GM08714 (cell line): ENCODE measurements at regions not wholly inside any gene's neighbourhood (a gene's known extent, or its start where the extent isn't known, plus 50 kb on each side); places are given as distances from the start of the nearest gene placed in this dataset.

Experiments used
- H3K4me3 ChIP-seq: fragments of 200-500 bp; sonication (Bioruptor generic); 2 replicates; pipeline ENCODE4 v1.5.1; 2014; ENCODE audit warnings: mild to moderate bottlenecking, low read length, inconsistent platforms
- ZNF274 ChIP-seq: IDR thresholded peaks from 2 replicates; pipeline ENCODE4 v1.6.1; 2012; ENCODE audit warnings: mild to moderate bottlenecking, low read depth, low read length

DNA sequence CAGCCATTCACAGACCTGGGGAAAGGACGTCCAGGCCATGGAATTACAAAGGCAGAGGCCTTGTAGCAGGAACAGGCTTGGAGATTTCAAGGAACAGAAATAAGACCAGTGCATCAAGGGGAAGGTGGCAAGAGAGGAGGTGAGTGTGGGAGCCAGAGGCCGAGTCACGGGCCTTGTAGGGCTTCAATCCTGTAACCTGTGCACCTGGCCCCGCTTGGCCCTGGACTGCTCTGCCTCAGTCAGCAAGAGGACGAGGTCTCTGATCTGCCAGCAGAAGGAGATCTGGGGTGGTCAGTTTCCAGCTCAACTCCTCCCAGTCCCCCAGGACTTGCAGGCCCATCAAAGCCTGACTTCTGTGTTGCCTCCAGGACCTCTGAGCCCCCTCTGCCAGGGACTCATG, 200.8 kb downstream of the VRK1 start:
- no peak overlapping the region for H3K4me3 ChIP-seq
- no peak for TF ChIP-seq ZNF274

DNA sequence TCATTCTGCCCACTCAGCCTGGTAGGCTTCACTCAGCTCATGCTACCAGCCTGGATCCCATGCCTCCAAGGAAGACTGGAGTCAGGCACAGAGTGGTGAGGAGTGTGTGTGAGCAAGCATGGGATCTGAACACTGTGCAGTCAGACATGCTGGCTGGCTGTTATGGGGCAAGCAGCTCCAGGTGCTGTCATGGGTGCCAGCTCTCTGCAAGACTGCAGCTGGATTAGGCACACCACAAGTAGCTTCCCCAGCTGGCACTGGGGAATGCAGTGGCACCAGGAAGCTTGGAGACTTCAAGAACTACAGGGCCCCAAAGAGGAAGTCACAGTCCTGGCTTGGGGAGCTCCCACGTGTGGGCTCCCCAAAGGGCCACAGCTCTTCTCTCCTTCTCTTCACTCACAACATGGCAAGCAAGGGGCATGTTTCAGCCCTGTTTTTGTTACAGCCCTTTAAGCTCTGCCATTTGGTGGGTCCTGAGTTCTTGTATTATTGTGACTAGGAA, 202.5 kb downstream of the VRK1 start:
- TF ChIP-seq ZNF274: no peak
- H3K4me3 ChIP-seq: no peak overlapping the region

DNA sequence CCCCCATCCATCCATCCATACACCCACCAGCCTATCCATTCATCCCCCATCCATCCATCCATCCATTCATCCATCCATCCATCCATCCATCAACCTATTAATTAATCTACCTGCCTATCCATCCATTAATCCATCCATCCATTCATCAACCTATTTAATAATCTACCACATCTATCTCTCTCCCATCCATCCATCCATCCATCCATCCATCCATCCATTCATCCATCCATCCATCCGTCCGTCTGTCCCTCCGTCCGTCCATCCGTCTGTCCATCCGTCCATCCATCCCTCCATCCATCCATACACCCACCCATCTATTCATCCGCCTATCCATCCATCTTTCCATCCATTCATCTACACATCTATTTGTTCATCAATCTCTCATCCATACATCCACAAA, 205.3 kb downstream of the VRK1 start:
- no peak for TF ChIP-seq ZNF274
- no peak overlapping the region for H3K4me3 ChIP-seq

DNA sequence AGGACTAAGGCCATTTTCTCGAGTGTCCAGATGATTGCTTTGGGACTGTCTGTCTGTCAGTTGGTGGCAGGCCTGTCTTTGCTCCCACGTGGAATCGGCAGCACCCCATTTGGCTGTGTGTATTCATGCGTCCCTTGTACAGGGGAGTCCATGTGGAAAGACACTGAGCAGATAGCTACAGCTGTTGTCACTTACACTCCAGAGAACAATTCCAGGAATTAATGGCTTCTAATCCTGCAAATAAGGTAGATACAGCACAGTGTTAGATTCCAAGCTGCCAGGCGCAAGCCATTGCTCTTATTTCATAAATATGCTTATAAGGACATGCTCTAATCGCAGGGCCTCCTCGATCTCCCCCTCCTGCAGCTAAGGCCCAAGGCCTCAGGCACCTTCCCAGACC, 208.8 kb downstream of the VRK1 start:
- no peak for TF ChIP-seq ZNF274
- no peak overlapping the region for H3K4me3 ChIP-seq

DNA sequence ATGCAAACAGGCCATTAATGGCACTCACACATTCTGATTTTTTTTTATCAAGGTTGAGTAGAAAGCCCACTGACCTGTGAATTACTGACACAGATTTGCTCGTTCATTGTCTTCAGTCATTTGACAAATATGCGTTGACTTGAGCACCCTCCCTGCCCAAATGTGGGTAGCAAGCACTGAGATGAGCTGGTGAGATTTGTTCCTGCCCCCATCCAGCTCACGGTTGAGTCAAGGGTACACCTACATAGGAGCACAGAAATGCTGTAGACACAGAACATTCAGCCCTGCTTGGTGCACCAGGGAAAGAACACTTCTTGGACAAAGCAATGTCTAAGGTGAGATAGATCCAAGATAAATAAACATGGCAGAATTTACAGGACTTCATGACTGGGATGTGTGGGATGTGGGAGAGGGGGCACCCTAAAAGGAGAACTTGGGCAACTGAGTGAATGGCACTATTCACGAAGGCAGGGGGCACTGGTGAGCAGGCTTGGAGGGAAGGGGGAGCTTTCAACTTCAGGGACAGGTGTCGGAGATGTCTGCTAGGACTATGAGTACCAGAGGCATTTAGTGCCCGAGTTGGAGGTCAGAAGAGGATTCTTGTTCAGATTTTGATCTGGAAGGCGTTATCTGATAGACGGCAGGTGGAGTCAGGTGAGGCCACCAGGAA, 213.4 kb downstream of the VRK1 start:
- H3K4me3 ChIP-seq: no peak overlapping the region
- no peak for TF ChIP-seq ZNF274

DNA sequence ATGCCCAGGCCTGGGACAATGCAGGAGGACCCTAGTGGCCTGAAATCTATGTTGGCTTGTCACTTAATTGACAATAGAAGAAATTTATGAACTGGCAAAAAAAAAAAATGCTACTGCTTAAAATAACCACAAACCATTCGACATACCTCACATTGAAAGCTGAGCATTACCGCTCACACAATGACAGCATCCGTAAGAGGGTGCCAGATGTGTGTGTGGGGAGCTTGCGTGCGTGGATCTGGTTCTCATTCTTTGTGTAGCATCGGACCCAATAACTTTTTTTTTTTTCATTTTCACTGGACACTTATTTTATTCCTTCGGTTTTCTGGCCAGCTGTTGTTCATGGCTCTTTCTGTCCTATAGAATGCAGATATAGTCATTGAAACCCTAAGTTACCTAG, 216.7 kb downstream of the VRK1 start:
- no peak for TF ChIP-seq ZNF274

DNA sequence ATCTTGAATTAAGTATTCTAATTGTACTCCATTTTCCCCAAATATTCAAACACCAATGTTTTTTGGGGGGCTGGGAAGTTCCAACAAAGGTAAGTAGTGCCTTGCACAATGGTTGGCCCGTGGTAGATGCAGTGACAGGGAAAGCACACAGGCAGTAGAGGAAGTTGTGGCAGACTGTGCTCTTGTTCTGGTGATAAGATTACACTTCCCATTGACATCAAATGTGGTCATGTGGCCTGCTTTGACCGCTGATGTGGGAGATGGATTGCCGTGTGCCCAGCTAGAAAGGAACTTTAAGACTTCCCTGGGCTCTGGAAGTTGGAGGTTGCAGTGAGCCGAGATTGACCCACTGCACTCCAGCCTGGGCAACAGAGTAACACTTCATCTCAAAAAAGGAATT, 223.8 kb downstream of the VRK1 start:
- no peak overlapping the region for H3K4me3 ChIP-seq
- no peak for TF ChIP-seq ZNF274

More for the DNA sequence above, 216.7 kb downstream of the VRK1 start:
- H3K4me3 ChIP-seq: no peak overlapping the region

DNA sequence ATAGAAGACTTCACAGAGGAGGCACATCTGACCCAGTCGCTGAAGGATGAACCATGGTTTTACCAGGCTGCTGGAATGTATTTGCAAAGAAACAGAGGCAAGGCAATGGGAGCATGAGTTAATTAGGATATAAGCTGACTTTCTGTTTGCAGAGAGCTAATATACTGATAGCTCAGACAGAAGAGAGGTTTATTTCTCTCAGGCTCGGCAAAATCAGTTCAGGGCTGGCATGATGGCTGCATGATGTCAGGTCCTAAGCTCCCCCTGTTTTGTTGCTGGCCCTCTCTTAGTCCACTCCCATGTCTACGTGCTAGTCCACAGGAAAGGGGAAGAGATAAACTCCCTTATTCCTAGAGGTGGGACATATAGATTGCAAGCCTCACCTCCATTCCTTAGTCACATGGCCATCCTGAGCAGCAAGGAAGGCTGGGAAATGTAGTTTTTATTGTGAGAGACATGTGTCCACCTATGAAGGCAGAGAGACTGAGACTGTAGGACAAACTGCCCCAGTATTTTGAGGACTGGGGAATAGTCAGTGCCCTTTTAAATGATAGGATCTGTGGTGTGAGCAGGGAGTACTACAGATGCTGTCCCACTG, 224.5 kb downstream of the VRK1 start:
- TF ChIP-seq ZNF274: no peak

DNA sequence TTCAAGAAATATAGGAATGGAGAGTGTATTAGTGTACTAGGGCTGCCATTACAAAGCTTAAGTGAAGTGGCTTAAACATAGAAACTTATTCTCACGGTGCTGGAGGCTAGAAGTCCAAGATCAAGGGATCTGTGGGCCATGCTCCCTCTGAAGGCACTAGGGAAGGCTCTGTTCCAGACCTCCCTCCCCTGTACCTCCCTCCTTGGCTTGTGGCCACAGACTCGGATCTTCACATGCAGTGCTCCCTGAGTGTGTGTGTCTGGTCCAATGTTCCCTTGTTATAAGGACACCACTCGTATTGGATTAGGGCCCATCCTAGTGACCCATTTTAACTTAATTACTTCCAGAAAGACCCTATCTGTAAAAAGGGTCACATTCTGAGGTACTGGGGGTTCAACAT, 225.6 kb downstream of the VRK1 start:
- no peak for TF ChIP-seq ZNF274
- no peak overlapping the region for H3K4me3 ChIP-seq

More for the DNA sequence above, 224.5 kb downstream of the VRK1 start:
- H3K4me3 ChIP-seq: no peak overlapping the region

DNA sequence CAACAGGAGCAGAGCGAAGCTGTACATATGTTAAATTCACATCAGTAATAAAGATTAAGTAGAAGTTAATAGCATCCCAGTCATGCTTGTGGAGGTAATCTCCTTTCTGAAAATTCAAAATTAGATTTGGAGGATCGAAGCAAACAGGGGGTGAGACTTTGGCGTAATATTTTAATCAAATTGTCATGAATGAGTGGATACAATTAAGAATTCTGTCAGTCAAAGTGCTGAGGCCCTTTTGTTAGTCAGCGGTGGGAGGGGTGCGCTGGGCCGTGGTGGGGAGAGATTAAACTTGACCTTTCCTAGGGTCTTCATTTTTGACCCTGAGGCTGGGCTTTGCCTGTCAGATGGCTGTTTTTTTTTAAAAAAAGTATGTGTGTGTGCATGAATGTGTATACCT, 226.7 kb downstream of the VRK1 start:
- TF ChIP-seq ZNF274: no peak
- no peak overlapping the region for H3K4me3 ChIP-seq

DNA sequence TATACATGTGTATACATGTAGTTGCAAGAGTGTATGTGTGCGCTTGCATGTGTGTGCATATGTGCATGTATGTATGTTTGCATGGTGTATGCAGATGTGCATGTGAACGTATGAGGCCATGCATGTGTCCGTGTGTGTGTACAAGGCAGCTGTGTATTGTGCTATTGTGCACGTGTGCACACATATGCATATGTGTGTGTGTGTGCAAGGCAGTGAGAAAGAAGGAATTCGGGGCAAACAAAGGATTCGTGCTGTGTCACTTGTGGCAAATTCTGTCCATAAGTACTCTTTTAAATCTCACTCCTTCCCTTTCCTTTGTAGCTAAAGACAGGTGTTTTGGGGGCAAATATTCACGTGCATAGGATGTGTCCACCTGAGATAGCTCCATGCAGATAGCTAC, 227.1 kb downstream of the VRK1 start:
- no peak overlapping the region for H3K4me3 ChIP-seq
- TF ChIP-seq ZNF274: no peak

DNA sequence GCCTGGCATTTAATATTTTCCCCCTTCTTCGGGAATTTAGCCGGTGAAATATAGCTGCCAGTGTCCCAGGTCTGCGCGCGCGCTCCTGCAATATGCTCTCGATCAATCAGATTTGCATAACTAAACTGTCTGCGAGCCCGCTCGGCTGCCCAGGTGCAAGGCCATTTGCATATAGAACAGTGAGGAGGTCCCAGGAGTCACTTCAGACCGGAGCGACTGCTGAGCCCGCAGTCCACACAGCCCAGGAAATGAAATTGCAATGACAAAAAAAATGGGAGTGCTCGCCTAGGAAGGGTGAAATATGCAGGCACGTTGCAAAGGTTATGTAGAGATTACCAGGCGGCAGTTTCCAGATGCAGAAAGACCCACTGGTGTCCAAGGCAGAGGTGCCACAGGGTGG, 228.5 kb downstream of the VRK1 start:
- no peak for TF ChIP-seq ZNF274
- H3K4me3 ChIP-seq: no peak overlapping the region

DNA sequence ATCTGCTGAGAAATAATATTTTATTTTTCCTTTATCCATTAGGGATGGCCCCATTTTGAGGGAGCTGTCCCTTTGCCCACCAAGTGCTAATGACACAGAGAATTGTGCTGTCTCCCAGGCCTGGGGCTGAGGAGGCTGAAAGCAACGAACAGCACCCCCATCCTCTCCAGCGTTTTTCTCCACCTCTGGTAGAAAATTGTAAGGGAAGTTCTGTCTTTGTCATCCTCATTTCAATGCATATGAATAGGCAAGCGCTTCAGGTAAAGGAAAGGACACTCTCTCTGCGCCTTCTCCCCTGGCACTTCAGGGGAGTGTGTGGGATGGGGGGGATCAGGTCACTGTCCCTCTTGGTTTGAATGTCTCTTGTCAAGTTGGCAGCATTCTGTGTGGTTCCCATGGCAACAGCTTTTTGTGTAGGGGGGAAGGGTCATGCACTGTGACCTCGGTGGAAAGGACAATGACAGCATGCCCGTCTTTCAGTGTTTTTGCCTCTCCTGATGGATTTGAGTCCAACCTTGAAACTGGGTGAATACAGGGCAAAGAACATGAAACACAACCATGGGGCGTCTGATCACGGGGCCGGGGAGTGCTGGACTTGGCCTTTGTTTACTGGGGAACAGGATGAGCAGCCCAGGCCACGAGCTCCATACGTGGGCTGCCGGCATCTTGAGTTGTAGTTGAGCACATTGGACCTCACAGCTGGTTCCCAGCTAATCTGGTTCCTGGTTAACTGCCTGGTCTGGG, 230.2 kb downstream of the VRK1 start:
- no peak for TF ChIP-seq ZNF274

DNA sequence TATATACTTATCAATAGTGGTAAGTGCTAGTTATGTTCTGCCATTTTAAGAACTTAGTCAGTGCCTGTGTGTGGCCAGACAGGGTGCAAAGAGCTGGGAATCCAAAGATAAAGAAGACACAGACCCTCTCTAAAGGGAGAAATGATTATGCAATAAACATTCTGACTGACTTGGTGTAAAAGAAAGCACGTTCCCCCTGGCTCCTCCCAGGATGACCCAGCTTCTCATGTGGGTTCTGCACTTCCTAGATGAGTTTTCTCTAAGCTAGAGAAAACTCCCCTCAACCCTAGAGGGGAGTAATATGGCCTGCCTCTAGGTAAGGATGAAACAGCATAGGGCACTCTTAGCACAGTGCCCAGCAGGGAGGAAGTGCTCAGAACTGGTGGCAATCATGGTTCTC, 231.2 kb downstream of the VRK1 start:
- H3K4me3 ChIP-seq: no peak overlapping the region
- TF ChIP-seq ZNF274: no peak

More for the DNA sequence above, 230.2 kb downstream of the VRK1 start:
- H3K4me3 ChIP-seq: no peak overlapping the region

DNA sequence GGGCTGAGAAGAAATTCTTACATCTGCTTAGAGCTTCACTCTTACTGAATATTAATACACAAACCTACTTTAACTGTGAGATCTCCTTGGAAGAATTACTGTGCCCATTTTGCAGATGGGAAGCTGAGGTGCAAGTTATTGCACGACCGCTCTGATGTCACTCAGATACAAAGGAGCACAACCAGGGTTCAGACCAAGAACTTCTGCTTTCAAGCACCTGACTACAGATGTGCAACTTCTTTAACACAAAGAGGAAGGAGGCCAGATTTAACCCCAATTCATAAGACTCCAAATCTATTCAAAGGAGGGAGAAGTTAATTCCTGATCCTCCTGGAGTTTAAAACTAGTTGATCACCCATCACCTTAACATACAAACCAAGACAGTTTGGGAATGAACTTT, 232.6 kb downstream of the VRK1 start:
- H3K4me3 ChIP-seq: no peak overlapping the region
- no peak for TF ChIP-seq ZNF274
